GM21737 (cell line): ENCODE measurements at regions not wholly inside any gene's neighbourhood (a gene's known extent, or its start where the extent isn't known, plus 50 kb on each side); places are given as distances from the start of the nearest gene placed in this dataset.
"Not testable (repeated sequence)": the region's sequence is repeated elsewhere in the genome, so short reads cannot be mapped to it uniquely, and the experiment has no call there.

Experiments
- ATAC-seq: cut with Tn5 transposase; IDR thresholded peaks from one replicate; pipeline ENCODE4 v1.9.1; 2021; ENCODE audit warnings: mild to moderate bottlenecking, moderate library complexity; ENCODE audit not compliant: unreplicated experiment

DNA sequence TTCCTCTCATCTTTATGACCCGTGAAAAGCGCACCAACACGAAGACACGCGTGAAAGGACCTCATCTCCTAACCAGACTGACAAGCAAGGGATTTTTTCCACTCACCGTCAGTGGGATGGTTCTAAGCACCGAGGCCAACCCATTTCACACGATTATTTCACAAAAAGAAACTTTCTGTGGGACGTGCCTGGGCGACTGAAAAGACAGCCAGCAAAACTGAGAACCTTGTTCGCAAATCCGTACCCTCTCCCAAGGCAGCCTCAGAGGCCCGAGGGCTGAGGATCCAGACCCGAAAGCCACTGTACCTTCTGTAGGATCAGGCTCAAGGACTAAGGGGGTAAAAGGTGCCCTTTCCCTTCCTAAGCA is 84.9 kb upstream of the METTL9 start:
- ATAC-seq = not testable (repeated sequence)

DNA sequence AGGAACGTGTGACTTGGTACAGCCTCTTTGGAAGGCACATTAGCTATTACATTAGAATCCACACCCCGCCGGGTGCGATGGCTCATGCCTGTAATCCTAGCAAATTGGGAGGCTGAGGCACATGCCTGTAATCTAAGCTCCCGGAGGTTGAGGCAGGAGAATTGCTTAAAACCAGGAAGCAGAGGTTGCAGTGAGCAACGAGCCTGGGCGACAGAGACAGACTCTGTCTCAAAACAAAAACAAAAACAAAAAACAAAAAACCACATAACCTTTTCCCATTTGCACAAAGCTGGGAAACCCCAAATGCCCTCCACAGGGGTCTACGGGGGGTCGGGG is 82.7 kb upstream of the METTL9 start:
- not testable (repeated sequence) for ATAC-seq

GRCh38 chr16:21517263-21517662 is 82.1 kb upstream of the METTL9 start:
- peak; percentile 16 for ATAC-seq

- ATAC-seq = peak; percentile 0
Observed at GRCh38 chr16:21519361-21520133, 79.8 kb upstream of the METTL9 start.

DNA sequence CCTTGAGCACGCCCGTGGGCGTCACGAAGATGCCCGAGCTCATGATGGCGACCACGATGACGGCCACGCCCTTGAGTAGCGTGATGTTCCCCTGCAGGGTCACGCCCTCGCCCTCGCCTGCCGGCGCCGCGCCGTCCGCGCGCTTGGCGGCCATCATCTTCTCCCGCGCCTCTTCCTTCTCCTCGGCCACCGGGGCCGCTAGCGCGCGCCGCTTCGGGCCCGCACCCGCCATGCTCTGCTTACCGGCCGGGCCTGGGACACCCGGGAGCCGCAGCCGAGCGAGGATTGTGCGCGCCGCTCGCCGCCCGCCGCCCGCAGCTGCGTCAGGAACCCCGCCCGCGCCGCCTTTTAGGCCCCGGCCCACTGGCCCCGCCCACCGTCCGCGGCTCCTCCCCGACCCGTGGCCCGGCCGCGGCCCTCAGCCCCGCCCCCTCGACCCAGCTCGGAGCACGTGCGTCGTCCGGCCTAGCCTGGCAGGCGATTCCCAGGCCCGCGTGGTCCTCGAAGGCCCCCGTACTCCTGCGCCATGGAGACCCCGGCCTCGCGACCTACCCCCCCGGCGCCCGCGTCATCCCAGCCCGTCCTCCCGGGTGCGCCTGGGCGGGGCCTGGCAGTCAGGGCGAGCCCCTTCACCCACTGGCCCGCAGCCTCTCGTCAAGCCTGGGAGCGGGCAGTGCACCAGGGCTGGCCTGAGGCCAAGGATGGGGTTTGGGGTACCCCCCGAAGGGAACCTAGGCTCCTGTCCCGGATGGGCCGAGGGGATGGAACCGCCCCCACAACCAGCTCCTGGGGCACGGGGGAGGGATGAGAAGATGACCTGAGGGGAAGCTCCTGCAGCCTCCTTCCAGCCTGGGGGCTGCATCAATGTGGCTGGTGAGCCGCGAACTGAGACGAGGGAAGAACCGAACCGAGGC is 79.0 kb upstream of the METTL9 start:
- peak; percentile 57 for ATAC-seq

GRCh38 chr16:21521048-21521389 is 78.4 kb upstream of the METTL9 start:
- ATAC-seq = not testable (repeated sequence)

DNA sequence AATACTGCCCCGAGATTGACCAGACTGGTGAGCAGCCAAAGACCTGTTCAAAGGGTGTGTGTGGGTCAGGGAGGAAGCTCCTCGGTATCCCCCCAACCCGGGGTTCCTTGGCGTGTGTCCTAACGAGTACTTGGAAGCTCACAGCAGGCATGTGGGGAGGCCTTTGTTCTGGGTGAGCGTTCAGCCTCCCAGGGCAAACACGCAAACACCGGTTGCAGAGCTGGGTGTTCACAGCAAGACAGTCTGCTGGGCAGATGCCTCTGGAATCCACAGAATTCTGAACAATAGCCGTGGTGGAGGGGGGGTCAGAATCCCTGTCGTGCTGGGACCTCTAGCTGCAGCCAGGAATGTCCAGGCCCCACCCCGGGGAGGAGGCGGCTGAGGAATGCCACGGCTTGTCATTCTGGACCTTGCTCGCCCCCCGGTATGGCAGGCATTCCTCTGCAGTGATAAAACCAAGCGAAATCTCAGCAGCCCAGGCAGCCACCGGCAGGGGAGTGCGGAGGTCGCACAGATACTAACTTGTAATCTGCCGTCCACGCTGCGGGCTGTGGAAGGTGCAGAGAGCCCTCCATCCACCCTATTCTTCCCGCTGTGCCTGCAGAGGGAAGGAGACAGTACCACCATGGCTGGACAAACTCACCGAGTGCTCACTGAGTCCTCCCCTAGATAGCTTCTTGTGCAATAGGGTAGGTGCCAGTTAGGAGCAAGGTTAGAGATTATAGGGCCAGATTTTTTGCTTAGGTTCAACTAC is 77.8 kb upstream of the METTL9 start:
- ATAC-seq = not testable (repeated sequence)

DNA sequence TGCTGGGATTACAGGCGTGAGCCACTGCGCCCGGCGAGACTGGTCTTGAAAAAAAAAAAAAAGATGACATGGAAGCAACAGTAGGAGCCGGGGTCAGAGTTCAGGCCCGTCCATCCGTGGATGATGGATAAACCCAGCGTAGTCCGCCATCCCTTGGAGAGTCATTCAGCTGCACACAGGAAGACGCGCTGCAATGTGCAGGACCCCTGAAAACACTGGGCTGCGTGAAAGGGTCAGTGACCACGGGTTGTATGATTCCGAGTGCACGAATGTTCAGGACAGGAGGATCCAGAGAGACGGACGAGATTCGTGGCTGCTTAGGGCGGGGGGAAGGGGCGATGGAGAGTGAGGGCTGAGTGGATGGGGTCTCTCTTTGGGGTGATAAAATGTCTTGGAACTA is 76.5 kb upstream of the METTL9 start:
- ATAC-seq = not testable (repeated sequence)

GRCh38 chr16:21523411-21524067 is 75.8 kb upstream of the METTL9 start:
- no peak for ATAC-seq

GRCh38 chr16:21524068-21524751 is 75.2 kb upstream of the METTL9 start:
- ATAC-seq = no peak

GRCh38 chr16:21524752-21525028 is 74.7 kb upstream of the METTL9 start:
- not testable (repeated sequence) for ATAC-seq

- ATAC-seq = not testable (repeated sequence)
Observed at GRCh38 chr16:21525029-21525895, 74.1 kb upstream of the METTL9 start.

GRCh38 chr16:21525956-21526922 is 73.1 kb upstream of the METTL9 start:
- ATAC-seq = not testable (repeated sequence)

DNA sequence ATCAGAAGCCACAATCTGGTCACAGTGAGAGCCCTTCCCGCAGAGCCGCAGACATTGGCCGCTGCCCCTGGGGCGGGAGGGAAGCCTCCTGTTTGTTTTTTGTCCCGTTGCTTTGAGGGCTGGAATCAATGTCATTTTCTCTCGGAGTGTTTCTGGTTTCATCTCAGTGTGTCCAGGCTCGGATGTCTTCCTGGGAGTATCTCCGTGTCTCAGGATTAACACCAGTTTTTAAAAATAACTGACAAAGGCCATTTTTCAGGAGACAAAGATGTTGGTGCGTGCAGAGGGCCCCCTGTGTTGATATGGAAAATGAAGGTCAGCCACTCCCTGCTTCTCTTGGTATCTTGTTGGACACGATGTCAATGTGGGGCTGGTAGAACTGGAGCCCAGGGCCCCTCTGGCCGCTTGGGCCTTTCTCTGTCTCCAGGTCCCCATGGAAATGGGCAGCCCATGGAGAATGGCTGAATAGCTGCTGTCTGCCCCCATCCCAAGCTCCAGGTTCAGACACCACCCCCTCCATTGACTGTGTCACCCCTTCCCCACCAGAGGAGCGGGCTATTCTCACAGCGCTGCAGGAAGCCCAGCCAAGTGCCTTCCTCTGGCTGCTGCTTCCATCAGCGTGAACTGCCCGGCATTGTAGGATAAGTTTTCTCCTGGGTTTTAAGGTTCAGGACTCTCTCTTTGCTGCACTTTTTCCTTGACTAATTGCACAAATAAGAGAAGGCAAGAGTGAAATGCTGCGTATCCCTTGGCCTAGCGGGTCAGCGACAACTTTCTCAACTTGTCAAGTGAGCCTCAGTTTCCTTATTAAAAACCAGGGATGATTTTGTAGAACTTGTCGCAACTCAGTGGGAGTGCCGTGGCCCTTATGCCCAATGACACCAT is 72.2 kb upstream of the METTL9 start:
- ATAC-seq = no peak

DNA sequence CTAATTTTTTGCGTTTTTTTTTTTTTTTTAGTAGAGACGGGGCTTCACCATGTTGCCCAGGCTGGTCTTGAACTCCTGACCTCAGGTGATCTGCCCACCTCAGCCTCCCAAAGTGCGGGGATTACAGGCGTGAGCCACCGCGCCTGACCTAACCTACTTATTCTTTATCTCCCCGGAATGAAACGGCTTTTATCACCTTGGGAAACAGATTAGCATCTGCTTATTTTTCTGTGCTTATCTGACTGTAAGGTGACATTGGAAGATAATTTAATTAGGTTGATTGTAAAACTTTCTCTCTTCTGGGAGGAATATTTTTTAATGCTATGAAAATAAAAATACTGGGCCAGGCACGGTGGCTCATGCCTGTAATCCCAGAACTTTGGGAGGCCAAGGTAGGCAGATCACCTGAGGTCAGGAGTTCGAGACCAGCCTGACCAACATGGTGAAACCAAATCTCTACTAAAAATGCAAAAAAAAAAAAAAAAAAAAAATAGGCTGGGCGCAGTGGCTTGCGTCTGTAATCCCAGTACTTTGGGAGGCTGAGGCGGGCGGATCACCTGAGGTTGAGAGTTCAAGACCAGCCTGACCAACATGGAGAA is 70.2 kb upstream of the METTL9 start:
- not testable (repeated sequence) for ATAC-seq

- ATAC-seq = not testable (repeated sequence)
Observed at GRCh38 chr16:21530729-21531383, 68.5 kb upstream of the METTL9 start.

- not testable (repeated sequence) for ATAC-seq
Observed at GRCh38 chr16:21532996-21533395, 66.4 kb upstream of the METTL9 start.
